CD4-positive, alpha-beta T cell treated with Interleukin-6 for 4 hours (primary cell): ENCODE measurements at regions not wholly inside any gene's neighbourhood (a gene's known extent, or its start where the extent isn't known, plus 50 kb on each side); places are given as distances from the start of the nearest gene placed in this dataset.

Source experiments
- DNase-seq: peaks from one replicate; pipeline ENCODE4 v3.0.0-alpha.2; 2020; ENCODE audit warnings: mixed read lengths

GRCh38 chr2:19807866-19808265 lies 93.9 kb downstream of the TTC32 start:
- DNase-seq, result no peak

GRCh38 chr2:19807346-19807745 lies 94.4 kb downstream of the TTC32 start:
- DNase-seq, result no peak

GRCh38 chr2:19806591-19806990 lies 95.2 kb downstream of the TTC32 start:
- no peak for DNase-seq

- DNase-seq, result no peak
These were observed 95.7 kb downstream of the TTC32 start for GRCh38 chr2:19806131-19806530.

GRCh38 chr2:19805266-19805665 lies 96.5 kb downstream of the TTC32 start:
- DNase-seq, result no peak

GRCh38 chr2:19804639-19805260 lies 97.0 kb downstream of the TTC32 start:
- DNase-seq, result no peak

GRCh38 chr2:19802086-19802841 lies 99.5 kb downstream of the TTC32 start:
- DNase-seq, result no peak

- DNase-seq, result no peak
These were observed 100.3 kb downstream of the TTC32 start for GRCh38 chr2:19801367-19802080.

GRCh38 chr2:19800796-19801195 lies 101.0 kb downstream of the TTC32 start:
- DNase-seq, result no peak

- DNase-seq, result no peak
These were observed 101.7 kb downstream of the TTC32 start for GRCh38 chr2:19799881-19800780.

GRCh38 chr2:19797871-19798270 lies 103.9 kb downstream of the TTC32 start:
- no peak for DNase-seq

- DNase-seq, result no peak
These were observed 104.5 kb downstream of the TTC32 start for GRCh38 chr2:19797243-19797810.

GRCh38 chr2:19796035-19796695 lies 105.6 kb downstream of the TTC32 start:
- DNase-seq, result no peak

- DNase-seq, result no peak
These were observed 108.5 kb downstream of the TTC32 start for GRCh38 chr2:19793132-19793750.

- DNase-seq, result no peak
These were observed 111.5 kb downstream of the TTC32 start for GRCh38 chr2:19790291-19790690.

- DNase-seq, result no peak
These were observed 114.6 kb downstream of the TTC32 start for GRCh38 chr2:19787134-19787533.

- DNase-seq, result no peak
These were observed 115.2 kb downstream of the TTC32 start for GRCh38 chr2:19786408-19787058.

- no peak for DNase-seq
These were observed 115.9 kb downstream of the TTC32 start for GRCh38 chr2:19785867-19786266.

GRCh38 chr2:19785447-19785846 lies 116.3 kb downstream of the TTC32 start:
- DNase-seq, result no peak

GRCh38 chr2:19784456-19784855 lies 117.3 kb downstream of the TTC32 start:
- DNase-seq, result no peak

- no peak for DNase-seq
These were observed 117.8 kb downstream of the TTC32 start for GRCh38 chr2:19783935-19784334.
